ENCODE measurements at regions not wholly inside any gene's neighbourhood (a gene's known extent, or its start where the extent isn't known, plus 50 kb on each side); places are given as distances from the start of the nearest gene placed in this dataset.

DNA sequence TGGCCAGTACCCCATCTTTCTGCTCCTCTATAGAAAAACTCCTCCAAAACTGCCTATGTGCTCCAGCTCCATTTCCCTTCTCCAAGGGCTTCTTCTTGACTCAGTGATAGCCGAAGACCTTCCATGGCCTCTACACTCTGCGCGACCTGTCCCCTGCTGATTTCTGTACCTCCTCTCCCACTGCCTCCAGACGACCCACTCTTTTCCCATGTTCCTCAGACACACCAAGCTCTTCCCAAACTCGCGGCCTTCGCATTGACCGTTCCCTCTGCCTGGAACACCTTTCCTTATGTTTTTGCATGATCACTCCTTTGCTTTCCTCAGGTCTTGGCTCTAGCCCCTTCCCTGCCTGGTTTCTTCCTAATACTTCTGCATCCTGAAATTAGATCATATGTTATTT lies 255.6 kb upstream of the SDK2 start:
- no peak for TF ChIP-seq FOXP2 (optimal IDR thresholded peaks at IDR 0.05; ENCODE audit: borderline replicate concordance, extremely low read depth, extremely low read length, insufficient read depth)
- TF ChIP-seq, protein P1, sequence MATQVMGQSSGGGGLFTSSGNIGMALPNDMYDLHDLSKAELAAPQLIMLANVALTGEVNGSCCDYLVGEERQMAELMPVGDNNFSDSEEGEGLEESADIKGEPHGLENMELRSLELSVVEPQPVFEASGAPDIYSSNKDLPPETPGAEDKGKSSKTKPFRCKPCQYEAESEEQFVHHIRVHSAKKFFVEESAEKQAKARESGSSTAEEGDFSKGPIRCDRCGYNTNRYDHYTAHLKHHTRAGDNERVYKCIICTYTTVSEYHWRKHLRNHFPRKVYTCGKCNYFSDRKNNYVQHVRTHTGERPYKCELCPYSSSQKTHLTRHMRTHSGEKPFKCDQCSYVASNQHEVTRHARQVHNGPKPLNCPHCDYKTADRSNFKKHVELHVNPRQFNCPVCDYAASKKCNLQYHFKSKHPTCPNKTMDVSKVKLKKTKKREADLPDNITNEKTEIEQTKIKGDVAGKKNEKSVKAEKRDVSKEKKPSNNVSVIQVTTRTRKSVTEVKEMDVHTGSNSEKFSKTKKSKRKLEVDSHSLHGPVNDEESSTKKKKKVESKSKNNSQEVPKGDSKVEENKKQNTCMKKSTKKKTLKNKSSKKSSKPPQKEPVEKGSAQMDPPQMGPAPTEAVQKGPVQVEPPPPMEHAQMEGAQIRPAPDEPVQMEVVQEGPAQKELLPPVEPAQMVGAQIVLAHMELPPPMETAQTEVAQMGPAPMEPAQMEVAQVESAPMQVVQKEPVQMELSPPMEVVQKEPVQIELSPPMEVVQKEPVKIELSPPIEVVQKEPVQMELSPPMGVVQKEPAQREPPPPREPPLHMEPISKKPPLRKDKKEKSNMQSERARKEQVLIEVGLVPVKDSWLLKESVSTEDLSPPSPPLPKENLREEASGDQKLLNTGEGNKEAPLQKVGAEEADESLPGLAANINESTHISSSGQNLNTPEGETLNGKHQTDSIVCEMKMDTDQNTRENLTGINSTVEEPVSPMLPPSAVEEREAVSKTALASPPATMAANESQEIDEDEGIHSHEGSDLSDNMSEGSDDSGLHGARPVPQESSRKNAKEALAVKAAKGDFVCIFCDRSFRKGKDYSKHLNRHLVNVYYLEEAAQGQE (IDR thresholded peaks at IDR 0.05; ENCODE audit: insufficient read depth in 1 of 2, low read depth in 2 of 2, low read length in 2 of 2) = no peak
- TF ChIP-seq SIN3A (IDR thresholded peaks at IDR 0.05; ENCODE audit: borderline replicate concordance, insufficient read depth, low read length) = no peak
- TF ChIP-seq TAF1 (IDR thresholded peaks at IDR 0.05; ENCODE audit: borderline replicate concordance, insufficient read depth, low read length) = no peak

DNA sequence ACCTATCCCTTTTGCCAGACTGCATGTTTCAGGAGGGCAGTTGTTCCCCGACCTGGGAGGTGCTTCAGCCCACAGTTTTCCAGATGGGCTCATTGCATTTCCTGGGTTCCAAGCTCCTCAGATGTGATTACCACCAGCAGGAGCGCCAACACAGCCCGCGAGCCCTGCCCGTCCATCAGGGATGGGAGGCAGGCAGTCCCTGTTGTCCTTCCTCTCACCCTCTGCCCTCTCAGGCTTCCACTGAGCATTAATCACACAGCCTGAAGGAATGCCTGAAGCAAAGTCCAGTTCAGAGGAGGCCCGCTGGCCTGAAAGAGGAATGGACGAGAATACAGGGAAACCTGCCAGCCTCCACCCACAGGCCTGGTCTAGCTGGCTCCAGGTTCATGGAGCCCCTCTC lies 256.3 kb upstream of the SDK2 start:
- TF ChIP-seq FOXP2 (optimal IDR thresholded peaks at IDR 0.05; ENCODE audit: borderline replicate concordance, extremely low read depth, extremely low read length, insufficient read depth) = no peak
- TF ChIP-seq TAF1 (IDR thresholded peaks at IDR 0.05; ENCODE audit: borderline replicate concordance, insufficient read depth, low read length) = no peak
- no peak for TF ChIP-seq SIN3A (IDR thresholded peaks at IDR 0.05; ENCODE audit: borderline replicate concordance, insufficient read depth, low read length)
- TF ChIP-seq, protein P1 (IDR thresholded peaks at IDR 0.05; ENCODE audit: insufficient read depth in 1 of 2, low read depth in 2 of 2, low read length in 2 of 2) = no peak
- TF ChIP-seq POLR2AphosphoS5 (IDR thresholded peaks at IDR 0.05; ENCODE audit: low read depth, low read length) = no peak

DNA sequence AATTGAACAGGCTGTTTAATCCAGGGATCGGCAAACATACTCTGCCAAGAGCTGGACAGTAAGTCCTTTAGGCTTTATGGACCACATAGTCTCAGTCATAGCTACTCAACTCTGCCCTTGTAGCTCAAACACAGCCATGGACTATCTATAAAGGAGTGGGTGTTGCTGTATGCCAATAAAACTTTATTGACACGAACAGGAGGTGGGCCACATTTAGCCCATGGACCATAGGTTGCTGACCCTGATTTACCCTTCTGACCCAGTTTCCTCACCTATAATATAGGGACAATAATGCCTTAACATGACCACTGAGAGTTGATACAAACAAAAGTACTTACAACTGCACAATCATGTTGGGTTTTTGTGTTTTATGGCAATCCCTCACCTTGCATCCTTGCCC lies 257.0 kb upstream of the SDK2 start:
- TF ChIP-seq TAF1 (IDR thresholded peaks at IDR 0.05; ENCODE audit: borderline replicate concordance, insufficient read depth, low read length) (no peak), SIN3A (IDR thresholded peaks at IDR 0.05; ENCODE audit: borderline replicate concordance, insufficient read depth, low read length) (no peak), FOXP2 (optimal IDR thresholded peaks at IDR 0.05; ENCODE audit: borderline replicate concordance, extremely low read depth, extremely low read length, insufficient read depth) (no peak)
- TF ChIP-seq, protein P1 (IDR thresholded peaks at IDR 0.05; ENCODE audit: insufficient read depth in 1 of 2, low read depth in 2 of 2, low read length in 2 of 2) = no peak

DNA sequence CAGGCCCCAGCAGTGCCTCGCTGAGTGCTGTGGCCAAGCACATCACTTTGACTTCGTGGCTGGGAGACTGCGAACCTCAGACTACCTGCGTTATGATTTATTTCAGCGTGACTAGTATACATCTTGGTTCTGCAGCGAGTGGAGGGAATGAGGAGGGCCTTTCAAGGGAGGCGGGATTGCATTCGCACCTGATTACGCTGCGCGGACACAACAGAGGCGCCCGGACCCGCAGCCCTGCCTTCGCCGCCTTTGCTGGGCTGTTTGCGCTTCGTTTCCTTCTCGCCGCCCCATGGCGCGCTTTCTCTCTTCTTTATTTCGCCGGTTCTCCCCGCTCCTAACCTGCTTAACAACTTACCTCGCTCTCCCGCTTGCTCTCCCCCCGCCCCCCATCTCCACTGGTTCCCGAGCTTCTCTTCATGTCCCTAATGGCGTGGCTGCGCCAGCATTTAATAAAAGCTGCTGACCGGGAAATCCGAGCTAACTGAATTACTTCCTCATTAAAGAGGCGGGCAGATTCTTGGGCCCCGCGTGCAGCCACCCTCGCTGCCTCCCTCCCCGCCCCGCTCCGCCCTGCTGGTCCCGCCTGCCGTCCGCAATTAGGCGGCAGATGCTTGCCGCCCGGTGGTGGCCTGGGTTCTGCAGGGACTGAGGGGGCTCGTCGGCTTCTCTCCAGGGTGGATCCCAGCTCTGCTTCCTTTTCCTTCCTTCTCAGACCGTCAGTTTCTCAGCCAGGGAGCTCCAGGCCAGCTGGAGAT lies 257.6 kb upstream of the SDK2 start:
- TF ChIP-seq FOXP2 (optimal IDR thresholded peaks at IDR 0.05; ENCODE audit: borderline replicate concordance, extremely low read depth, extremely low read length, insufficient read depth) (no peak), POLR2AphosphoS5 (IDR thresholded peaks at IDR 0.05; ENCODE audit: low read depth, low read length) (no peak), TAF1 (IDR thresholded peaks at IDR 0.05; ENCODE audit: borderline replicate concordance, insufficient read depth, low read length) (no peak), SIN3A (IDR thresholded peaks at IDR 0.05; ENCODE audit: borderline replicate concordance, insufficient read depth, low read length) (no peak)
- TF ChIP-seq, protein P1 (IDR thresholded peaks at IDR 0.05; ENCODE audit: insufficient read depth in 1 of 2, low read depth in 2 of 2, low read length in 2 of 2) = no peak

Measured in PFSK-1 (cell line).